ENCODE measurements at regions not wholly inside any gene's neighbourhood (a gene's known extent, or its start where the extent isn't known, plus 50 kb on each side); places are given as distances from the start of the nearest gene placed in this dataset.

DNA sequence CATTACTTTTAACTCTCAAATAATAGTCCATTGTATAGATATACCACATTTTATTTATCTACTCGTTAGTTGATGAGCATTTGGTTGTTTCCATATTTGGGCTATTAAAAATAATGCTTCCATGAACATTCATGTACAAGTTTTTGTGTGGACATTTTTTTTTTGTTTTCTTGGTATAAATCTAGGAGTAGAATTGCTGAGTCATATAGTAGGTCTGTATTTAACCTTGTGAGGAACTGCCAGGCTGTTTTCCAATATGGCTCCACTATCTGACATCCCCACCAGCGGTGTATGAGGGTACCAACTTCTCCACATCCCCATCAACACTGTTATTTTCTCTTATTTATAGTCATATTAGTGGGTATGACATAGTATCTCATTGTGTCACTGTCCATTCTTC is 143.1 kb downstream of the RAP2A start (continued):
- TF ChIP-seq U2AF1 (optimal IDR thresholded peaks at IDR 0.05; ENCODE audit: low read depth, low read length) = no peak
- TF ChIP-seq ZBTB11 (CRISPR knock-in tag; IDR thresholded peaks at IDR 0.05) = no peak
- TF ChIP-seq, protein P1, sequence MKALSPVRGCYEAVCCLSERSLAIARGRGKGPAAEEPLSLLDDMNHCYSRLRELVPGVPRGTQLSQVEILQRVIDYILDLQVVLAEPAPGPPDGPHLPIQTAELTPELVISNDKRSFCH (CRISPR knock-in tag; IDR thresholded peaks at IDR 0.05) = no peak
- TF ChIP-seq, protein P1 (tag; IDR thresholded peaks at IDR 0.05) = no peak
- TF ChIP-seq ZFP1 (CRISPR knock-in tag; IDR thresholded peaks at IDR 0.05) = no peak
- no peak for TF ChIP-seq FOXO4 (CRISPR knock-in tag; IDR thresholded peaks at IDR 0.05)
- TF ChIP-seq, protein P2, sequence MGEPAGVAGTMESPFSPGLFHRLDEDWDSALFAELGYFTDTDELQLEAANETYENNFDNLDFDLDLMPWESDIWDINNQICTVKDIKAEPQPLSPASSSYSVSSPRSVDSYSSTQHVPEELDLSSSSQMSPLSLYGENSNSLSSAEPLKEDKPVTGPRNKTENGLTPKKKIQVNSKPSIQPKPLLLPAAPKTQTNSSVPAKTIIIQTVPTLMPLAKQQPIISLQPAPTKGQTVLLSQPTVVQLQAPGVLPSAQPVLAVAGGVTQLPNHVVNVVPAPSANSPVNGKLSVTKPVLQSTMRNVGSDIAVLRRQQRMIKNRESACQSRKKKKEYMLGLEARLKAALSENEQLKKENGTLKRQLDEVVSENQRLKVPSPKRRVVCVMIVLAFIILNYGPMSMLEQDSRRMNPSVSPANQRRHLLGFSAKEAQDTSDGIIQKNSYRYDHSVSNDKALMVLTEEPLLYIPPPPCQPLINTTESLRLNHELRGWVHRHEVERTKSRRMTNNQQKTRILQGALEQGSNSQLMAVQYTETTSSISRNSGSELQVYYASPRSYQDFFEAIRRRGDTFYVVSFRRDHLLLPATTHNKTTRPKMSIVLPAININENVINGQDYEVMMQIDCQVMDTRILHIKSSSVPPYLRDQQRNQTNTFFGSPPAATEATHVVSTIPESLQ (CRISPR knock-in tag; IDR thresholded peaks at IDR 0.05) = no peak
- no peak for TF ChIP-seq CBFA2T3 (IDR thresholded peaks at IDR 0.05)
- TF ChIP-seq ZNF140 (CRISPR knock-in tag; IDR thresholded peaks at IDR 0.05) = no peak
- no peak for TF ChIP-seq KDM1A (IDR thresholded peaks at IDR 0.05)
- TF ChIP-seq NR3C1 (CRISPR knock-in tag; IDR thresholded peaks at IDR 0.05) = no peak
- TF ChIP-seq TBP (optimal IDR thresholded peaks at IDR 0.05; ENCODE audit: low read depth, low read length) = no peak
- TF ChIP-seq CSDE1 (IDR thresholded peaks at IDR 0.05) = no peak
- TF ChIP-seq, protein P3, sequence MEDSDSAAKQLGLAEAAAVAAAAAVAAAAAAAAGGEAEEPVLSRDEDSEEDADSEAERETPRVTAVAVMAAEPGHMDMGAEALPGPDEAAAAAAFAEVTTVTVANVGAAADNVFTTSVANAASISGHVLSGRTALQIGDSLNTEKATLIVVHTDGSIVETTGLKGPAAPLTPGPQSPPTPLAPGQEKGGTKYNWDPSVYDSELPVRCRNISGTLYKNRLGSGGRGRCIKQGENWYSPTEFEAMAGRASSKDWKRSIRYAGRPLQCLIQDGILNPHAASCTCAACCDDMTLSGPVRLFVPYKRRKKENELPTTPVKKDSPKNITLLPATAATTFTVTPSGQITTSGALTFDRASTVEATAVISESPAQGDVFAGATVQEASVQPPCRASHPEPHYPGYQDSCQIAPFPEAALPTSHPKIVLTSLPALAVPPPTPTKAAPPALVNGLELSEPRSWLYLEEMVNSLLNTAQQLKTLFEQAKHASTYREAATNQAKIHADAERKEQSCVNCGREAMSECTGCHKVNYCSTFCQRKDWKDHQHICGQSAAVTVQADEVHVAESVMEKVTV (CRISPR knock-in tag; IDR thresholded peaks at IDR 0.05) = no peak
- TF ChIP-seq, protein P4, sequence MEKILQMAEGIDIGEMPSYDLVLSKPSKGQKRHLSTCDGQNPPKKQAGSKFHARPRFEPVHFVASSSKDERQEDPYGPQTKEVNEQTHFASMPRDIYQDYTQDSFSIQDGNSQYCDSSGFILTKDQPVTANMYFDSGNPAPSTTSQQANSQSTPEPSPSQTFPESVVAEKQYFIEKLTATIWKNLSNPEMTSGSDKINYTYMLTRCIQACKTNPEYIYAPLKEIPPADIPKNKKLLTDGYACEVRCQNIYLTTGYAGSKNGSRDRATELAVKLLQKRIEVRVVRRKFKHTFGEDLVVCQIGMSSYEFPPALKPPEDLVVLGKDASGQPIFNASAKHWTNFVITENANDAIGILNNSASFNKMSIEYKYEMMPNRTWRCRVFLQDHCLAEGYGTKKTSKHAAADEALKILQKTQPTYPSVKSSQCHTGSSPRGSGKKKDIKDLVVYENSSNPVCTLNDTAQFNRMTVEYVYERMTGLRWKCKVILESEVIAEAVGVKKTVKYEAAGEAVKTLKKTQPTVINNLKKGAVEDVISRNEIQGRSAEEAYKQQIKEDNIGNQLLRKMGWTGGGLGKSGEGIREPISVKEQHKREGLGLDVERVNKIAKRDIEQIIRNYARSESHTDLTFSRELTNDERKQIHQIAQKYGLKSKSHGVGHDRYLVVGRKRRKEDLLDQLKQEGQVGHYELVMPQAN (IDR thresholded peaks at IDR 0.05; ENCODE audit: borderline replicate concordance) = no peak
- no peak for TF ChIP-seq USF2 (CRISPR knock-in tag; IDR thresholded peaks at IDR 0.05)
- no peak for TF ChIP-seq ZNF707 (CRISPR knock-in tag; conservative IDR thresholded peaks at IDR 0.05)

Data from K562 (cell line).